WTC11 (cell line): ENCODE measurements at regions not wholly inside any gene's neighbourhood (a gene's known extent, or its start where the extent isn't known, plus 50 kb on each side); places are given as distances from the start of the nearest gene placed in this dataset.

Source experiments
- ATAC-seq: fragments of 200-7000 bp; cut with Tn5 transposase; 2 replicates; pipeline ENCODE4 v1.10.0; 2021; ENCODE audit warnings: mild to moderate bottlenecking, moderate library complexity
- CTCF ChIA-PET: fragments of 300-600 bp; sonication (Branson Sonifier 250); formaldehyde crosslinking; loops from one replicate; lab custom pipeline; 2021; ENCODE audit warnings: antibody characterized with exemption; lab: Charles Lee
- POLR2A ChIA-PET: fragments of 350-600 bp; sonication (Branson Sonifier 250); formaldehyde crosslinking; loops from one replicate; lab custom pipeline; 2021; ENCODE audit warnings: antibody characterized with exemption; lab: Charles Lee
- DNase-seq: peaks from one replicate; pipeline ENCODE4 v3.0.0; 2021; ENCODE audit warnings: low spot score
- H3K27ac Mint-ChIP-seq: 2 replicates; pipeline ENCODE4 v1.8.0; 2021; ENCODE audit warnings: mixed read lengths
- H3K27me3 Mint-ChIP-seq: 2 replicates; pipeline ENCODE4 v1.8.0; 2021; ENCODE audit warnings: low read depth, mild to moderate bottlenecking, moderate library complexity, mixed read lengths
- H3K36me3 Mint-ChIP-seq: 2 replicates; pipeline ENCODE4 v1.8.0; 2021; ENCODE audit warnings: mixed read lengths
- H3K4me1 Mint-ChIP-seq: 2 replicates; pipeline ENCODE4 v1.8.0; 2022; ENCODE audit warnings: mixed read lengths
- H3K4me3 Mint-ChIP-seq: 2 replicates; pipeline ENCODE4 v1.8.0; 2021; ENCODE audit warnings: mild to moderate bottlenecking, moderate library complexity, mixed read lengths
- H3K9me3 Mint-ChIP-seq: 2 replicates; pipeline ENCODE4 v1.8.0; 2021; ENCODE audit warnings: mixed read lengths
- CREM ChIP-seq: sonication (generic); formaldehyde crosslinking; IDR thresholded peaks from 2 replicates; pipeline ENCODE4 v1.8.1; 2022; ENCODE audit warnings: mild to moderate bottlenecking, missing genetic modification reagents, moderate library complexity
- FOXP1 ChIP-seq: sonication (generic); formaldehyde crosslinking; IDR thresholded peaks from 2 replicates; pipeline ENCODE4 v1.8.0; 2022; ENCODE audit warnings: missing genetic modification reagents, mild to moderate bottlenecking, moderate library complexity, borderline replicate concordance
- HMGA2 ChIP-seq: fragments of 250-450 bp; sonication (Bioruptor Pico); IDR thresholded peaks from 2 replicates; pipeline ENCODE4 v1.4.0; 2021; ENCODE audit warnings: mild to moderate bottlenecking, moderate library complexity
- TP53 ChIP-seq: sonication (generic); formaldehyde crosslinking; IDR thresholded peaks from 2 replicates; pipeline ENCODE4 v1.8.1; 2023; ENCODE audit warnings: mild to moderate bottlenecking, missing genetic modification reagents
- ZNF219 ChIP-seq: sonication (generic); formaldehyde crosslinking; IDR thresholded peaks from 2 replicates; pipeline ENCODE4 v1.8.0; 2023; ENCODE audit warnings: missing genetic modification reagents, mild to moderate bottlenecking, borderline replicate concordance
- ZNF263 ChIP-seq: sonication (generic); formaldehyde crosslinking; IDR thresholded peaks from 2 replicates; pipeline ENCODE4 v1.8.1; 2022; ENCODE audit warnings: low read depth, mild to moderate bottlenecking, moderate library complexity, missing genetic modification reagents
- ZNF396 ChIP-seq: fragments of 250-450 bp; sonication (Bioruptor Pico); IDR thresholded peaks from 2 replicates; pipeline ENCODE4 v1.8.0; 2021; ENCODE audit warnings: mild to moderate bottlenecking, moderate library complexity, borderline replicate concordance
- TF ChIP-seq, protein P1 (sequence below): sonication (generic); formaldehyde crosslinking; IDR thresholded peaks from 2 replicates; pipeline ENCODE4 v1.8.0; 2023; ENCODE audit warnings: missing genetic modification reagents, mild to moderate bottlenecking, borderline replicate concordance
- TF ChIP-seq, protein P2 (sequence below): fragments of 250-450 bp; sonication (Bioruptor Pico); IDR thresholded peaks from 2 replicates; pipeline ENCODE4 v1.9.0; 2021; ENCODE audit warnings: mild to moderate bottlenecking, borderline replicate concordance

- Mint-ChIP-seq H3K4me3 (no peak overlapping the region), H3K27ac (no peak overlapping the region), H3K27me3 (no peaks in the 10 kb centered on the region; the same call in 1 of the 2 replicates), H3K36me3 (no peaks in the 10 kb centered on the region), H3K9me3 (no peaks in the 10 kb centered on the region), H3K4me1 (peaks cover 16% of the 10 kb centered on the region)
- DNase-seq = no peak
- CTCF ChIA-PET = interaction anchor here (1.1 kb wide), 1 partner anchor 41 kb away, joined by 3 read pairs; no protein-coding TSS in a partner anchor
- TF ChIP-seq FOXP1 (CRISPR knock-in tag) (no peak), HMGA2 (no peak), TP53 (CRISPR knock-in tag) (no peak), CREM (CRISPR knock-in tag) (no peak)
- TF ChIP-seq, protein P1, sequence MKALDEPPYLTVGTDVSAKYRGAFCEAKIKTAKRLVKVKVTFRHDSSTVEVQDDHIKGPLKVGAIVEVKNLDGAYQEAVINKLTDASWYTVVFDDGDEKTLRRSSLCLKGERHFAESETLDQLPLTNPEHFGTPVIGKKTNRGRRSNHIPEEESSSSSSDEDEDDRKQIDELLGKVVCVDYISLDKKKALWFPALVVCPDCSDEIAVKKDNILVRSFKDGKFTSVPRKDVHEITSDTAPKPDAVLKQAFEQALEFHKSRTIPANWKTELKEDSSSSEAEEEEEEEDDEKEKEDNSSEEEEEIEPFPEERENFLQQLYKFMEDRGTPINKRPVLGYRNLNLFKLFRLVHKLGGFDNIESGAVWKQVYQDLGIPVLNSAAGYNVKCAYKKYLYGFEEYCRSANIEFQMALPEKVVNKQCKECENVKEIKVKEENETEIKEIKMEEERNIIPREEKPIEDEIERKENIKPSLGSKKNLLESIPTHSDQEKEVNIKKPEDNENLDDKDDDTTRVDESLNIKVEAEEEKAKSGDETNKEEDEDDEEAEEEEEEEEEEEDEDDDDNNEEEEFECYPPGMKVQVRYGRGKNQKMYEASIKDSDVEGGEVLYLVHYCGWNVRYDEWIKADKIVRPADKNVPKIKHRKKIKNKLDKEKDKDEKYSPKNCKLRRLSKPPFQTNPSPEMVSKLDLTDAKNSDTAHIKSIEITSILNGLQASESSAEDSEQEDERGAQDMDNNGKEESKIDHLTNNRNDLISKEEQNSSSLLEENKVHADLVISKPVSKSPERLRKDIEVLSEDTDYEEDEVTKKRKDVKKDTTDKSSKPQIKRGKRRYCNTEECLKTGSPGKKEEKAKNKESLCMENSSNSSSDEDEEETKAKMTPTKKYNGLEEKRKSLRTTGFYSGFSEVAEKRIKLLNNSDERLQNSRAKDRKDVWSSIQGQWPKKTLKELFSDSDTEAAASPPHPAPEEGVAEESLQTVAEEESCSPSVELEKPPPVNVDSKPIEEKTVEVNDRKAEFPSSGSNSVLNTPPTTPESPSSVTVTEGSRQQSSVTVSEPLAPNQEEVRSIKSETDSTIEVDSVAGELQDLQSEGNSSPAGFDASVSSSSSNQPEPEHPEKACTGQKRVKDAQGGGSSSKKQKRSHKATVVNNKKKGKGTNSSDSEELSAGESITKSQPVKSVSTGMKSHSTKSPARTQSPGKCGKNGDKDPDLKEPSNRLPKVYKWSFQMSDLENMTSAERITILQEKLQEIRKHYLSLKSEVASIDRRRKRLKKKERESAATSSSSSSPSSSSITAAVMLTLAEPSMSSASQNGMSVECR = no peak
- no peak for ATAC-seq
- POLR2A ChIA-PET = no interaction called here
Measured at GRCh38 chr2:217609952-217610351, 392.8 kb downstream of the TNS1 start.

- Mint-ChIP-seq H3K4me3 (no peak overlapping the region), H3K9me3 (no peaks in the 10 kb centered on the region), H3K27ac (no peak overlapping the region), H3K4me1 (peaks cover 18% of the 10 kb centered on the region), H3K36me3 (no peaks in the 10 kb centered on the region), H3K27me3 (no peaks in the 10 kb centered on the region; the same call in 1 of the 2 replicates)
- ChIA-PET POLR2A (no interaction called here), CTCF (no interaction called here)
- no peak for DNase-seq
- TF ChIP-seq, protein P1 = no peak
- ATAC-seq = no peak
Measured at GRCh38 chr2:217606296-217606695, 396.5 kb downstream of the TNS1 start.

- H3K4me1 Mint-ChIP-seq = peaks cover 6% of the 10 kb centered on the region
- ATAC-seq (no peak), DNase-seq (no peak)
- H3K27me3 Mint-ChIP-seq = peaks cover 2% of the 10 kb centered on the region; the same call in 1 of the 2 replicates
- H3K27ac Mint-ChIP-seq = no peak overlapping the region
- CTCF ChIA-PET = interaction anchor here (1.2 kb wide), 1 partner anchor 46 kb away, joined by 3 read pairs; no protein-coding TSS in a partner anchor
- no peak overlapping the region for H3K4me3 Mint-ChIP-seq
- POLR2A ChIA-PET = no interaction called here
- no peak for TF ChIP-seq TP53 (CRISPR knock-in tag)
- TF ChIP-seq ZNF396 (CRISPR knock-in tag) = no peak
- TF ChIP-seq, protein P2, sequence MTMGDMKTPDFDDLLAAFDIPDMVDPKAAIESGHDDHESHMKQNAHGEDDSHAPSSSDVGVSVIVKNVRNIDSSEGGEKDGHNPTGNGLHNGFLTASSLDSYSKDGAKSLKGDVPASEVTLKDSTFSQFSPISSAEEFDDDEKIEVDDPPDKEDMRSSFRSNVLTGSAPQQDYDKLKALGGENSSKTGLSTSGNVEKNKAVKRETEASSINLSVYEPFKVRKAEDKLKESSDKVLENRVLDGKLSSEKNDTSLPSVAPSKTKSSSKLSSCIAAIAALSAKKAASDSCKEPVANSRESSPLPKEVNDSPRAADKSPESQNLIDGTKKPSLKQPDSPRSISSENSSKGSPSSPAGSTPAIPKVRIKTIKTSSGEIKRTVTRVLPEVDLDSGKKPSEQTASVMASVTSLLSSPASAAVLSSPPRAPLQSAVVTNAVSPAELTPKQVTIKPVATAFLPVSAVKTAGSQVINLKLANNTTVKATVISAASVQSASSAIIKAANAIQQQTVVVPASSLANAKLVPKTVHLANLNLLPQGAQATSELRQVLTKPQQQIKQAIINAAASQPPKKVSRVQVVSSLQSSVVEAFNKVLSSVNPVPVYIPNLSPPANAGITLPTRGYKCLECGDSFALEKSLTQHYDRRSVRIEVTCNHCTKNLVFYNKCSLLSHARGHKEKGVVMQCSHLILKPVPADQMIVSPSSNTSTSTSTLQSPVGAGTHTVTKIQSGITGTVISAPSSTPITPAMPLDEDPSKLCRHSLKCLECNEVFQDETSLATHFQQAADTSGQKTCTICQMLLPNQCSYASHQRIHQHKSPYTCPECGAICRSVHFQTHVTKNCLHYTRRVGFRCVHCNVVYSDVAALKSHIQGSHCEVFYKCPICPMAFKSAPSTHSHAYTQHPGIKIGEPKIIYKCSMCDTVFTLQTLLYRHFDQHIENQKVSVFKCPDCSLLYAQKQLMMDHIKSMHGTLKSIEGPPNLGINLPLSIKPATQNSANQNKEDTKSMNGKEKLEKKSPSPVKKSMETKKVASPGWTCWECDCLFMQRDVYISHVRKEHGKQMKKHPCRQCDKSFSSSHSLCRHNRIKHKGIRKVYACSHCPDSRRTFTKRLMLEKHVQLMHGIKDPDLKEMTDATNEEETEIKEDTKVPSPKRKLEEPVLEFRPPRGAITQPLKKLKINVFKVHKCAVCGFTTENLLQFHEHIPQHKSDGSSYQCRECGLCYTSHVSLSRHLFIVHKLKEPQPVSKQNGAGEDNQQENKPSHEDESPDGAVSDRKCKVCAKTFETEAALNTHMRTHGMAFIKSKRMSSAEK (CRISPR knock-in tag) = no peak
- TF ChIP-seq ZNF219 (CRISPR knock-in tag) = no peak
- no peak for TF ChIP-seq ZNF263 (CRISPR knock-in tag)
- TF ChIP-seq, all 79 proteins: peak for 0
- H3K9me3 Mint-ChIP-seq = peaks cover 2% of the 10 kb centered on the region
- no peaks in the 10 kb centered on the region for H3K36me3 Mint-ChIP-seq
Measured at GRCh38 chr2:217604527-217605194, 398.1 kb downstream of the TNS1 start.
